Upper lobe of left lung (tissue), 4 donors: ENCODE measurements at regions not wholly inside any gene's neighbourhood (a gene's known extent, or its start where the extent isn't known, plus 50 kb on each side); places are given as distances from the start of the nearest gene placed in this dataset.

Source experiments
- CTCF ChIP-seq, 6 experiments: fragments of 450-650 bp in 4 of 6; fragments of 200-600 bp in 2 of 6; sonication (generic) in 2 of 6; IDR thresholded peaks; one replicate each; pipeline ENCODE4 v1.5.1; 2016 to 2019; ENCODE audit warnings: antibody characterized with exemption in 6 of 6
- POLR2A ChIP-seq, 4 donors: fragments of 450-650 bp; IDR thresholded peaks; one replicate each; pipeline ENCODE4 v1.5.1; 2016 to 2017; ENCODE audit warnings: antibody characterized with exemption in 4 of 4, mild to moderate bottlenecking in 2 of 4

GRCh38 chr10:56880606-56881005 lies 519.5 kb upstream of the ZWINT start:
- TF ChIP-seq CTCF (IDR thresholded peaks at IDR 0.05) (no peak), POLR2A (IDR thresholded peaks at IDR 0.05) (no peak)
